OCI-LY7 (cell line): ENCODE measurements at regions not wholly inside any gene's neighbourhood (a gene's known extent, or its start where the extent isn't known, plus 50 kb on each side); places are given as distances from the start of the nearest gene placed in this dataset.

Experiments used
- EZH2phosphoT487 ChIP-seq: fragments of 200-600 bp; sonication (generic); IDR thresholded peaks from 2 replicates; pipeline ENCODE4 v1.6.1; 2018; ENCODE audit warnings: low read depth, borderline replicate concordance, mild to moderate bottlenecking, mixed run types, antibody characterized with exemption, low read length, moderate library complexity, mixed read lengths
- TF ChIP-seq, protein P1 (sequence below): fragments of 200-600 bp; sonication (generic); conservative IDR thresholded peaks from 2 replicates; pipeline ENCODE4 v1.5.1; 2014; ENCODE audit warnings: mild to moderate bottlenecking, antibody characterized with exemption, low read length, moderate library complexity, mixed read lengths

DNA sequence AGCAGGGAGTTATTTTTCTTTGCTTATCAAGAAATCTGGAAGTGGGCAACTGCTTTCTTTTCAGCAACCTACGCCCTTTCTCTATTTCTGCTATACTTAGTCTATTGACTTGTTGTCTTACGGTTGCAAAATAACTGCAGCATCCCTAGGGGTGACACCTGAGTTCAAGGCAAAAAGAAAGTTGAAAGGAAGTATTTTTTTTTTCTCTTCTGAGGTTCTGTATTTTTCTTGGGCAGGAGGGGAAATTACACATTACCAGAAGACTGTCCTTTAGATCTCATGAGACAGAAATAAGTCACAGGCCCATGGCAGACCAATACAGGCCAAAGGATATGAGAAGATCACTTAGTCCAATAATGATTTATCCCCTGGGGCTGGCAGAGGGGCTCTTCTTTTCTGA, 204.7 kb upstream of the CASK start:
- TF ChIP-seq, protein P1, sequence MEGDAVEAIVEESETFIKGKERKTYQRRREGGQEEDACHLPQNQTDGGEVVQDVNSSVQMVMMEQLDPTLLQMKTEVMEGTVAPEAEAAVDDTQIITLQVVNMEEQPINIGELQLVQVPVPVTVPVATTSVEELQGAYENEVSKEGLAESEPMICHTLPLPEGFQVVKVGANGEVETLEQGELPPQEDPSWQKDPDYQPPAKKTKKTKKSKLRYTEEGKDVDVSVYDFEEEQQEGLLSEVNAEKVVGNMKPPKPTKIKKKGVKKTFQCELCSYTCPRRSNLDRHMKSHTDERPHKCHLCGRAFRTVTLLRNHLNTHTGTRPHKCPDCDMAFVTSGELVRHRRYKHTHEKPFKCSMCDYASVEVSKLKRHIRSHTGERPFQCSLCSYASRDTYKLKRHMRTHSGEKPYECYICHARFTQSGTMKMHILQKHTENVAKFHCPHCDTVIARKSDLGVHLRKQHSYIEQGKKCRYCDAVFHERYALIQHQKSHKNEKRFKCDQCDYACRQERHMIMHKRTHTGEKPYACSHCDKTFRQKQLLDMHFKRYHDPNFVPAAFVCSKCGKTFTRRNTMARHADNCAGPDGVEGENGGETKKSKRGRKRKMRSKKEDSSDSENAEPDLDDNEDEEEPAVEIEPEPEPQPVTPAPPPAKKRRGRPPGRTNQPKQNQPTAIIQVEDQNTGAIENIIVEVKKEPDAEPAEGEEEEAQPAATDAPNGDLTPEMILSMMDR = no peak
- no peak for TF ChIP-seq EZH2phosphoT487
